Loucy (cell line): ENCODE measurements at regions not wholly inside any gene's neighbourhood (a gene's known extent, or its start where the extent isn't known, plus 50 kb on each side); places are given as distances from the start of the nearest gene placed in this dataset.
"Not testable (repeated sequence)": the region's sequence is repeated elsewhere in the genome, so short reads cannot be mapped to it uniquely, and the experiment has no call there.

ENCODE experiments used
- H2AFZ ChIP-seq: fragments of 200-600 bp; sonication (generic); 2 replicates; pipeline ENCODE4 v1.6.0; 2016; ENCODE audit warnings: antibody characterized with exemption, mild to moderate bottlenecking, low read length, moderate library complexity
- H3F3A ChIP-seq: fragments of 200-600 bp; 2 replicates; pipeline ENCODE4 v1.6.0; 2016; ENCODE audit warnings: antibody characterized with exemption, low read depth, mild to moderate bottlenecking
- H3K27me3 ChIP-seq: fragments of 200-600 bp; sonication (generic); 2 replicates; pipeline ENCODE4 v1.6.1; 2014; ENCODE audit warnings: low read length, mild to moderate bottlenecking; ENCODE audit not compliant: insufficient read depth, poor library complexity, severe bottlenecking
- H3K36me3 ChIP-seq: fragments of 200-600 bp; sonication (generic); 2 replicates; pipeline ENCODE4 v1.6.1; 2016; ENCODE audit warnings: low read length; ENCODE audit not compliant: insufficient read depth
- H3K4me1 ChIP-seq: fragments of 200-600 bp; sonication (generic); 2 replicates; pipeline ENCODE4 v1.5.1; 2014; ENCODE audit warnings: low read length, mild to moderate bottlenecking; ENCODE audit not compliant: insufficient read depth, poor library complexity, severe bottlenecking
- H3K4me2 ChIP-seq: fragments of 200-600 bp; sonication (generic); 2 replicates; pipeline ENCODE4 v1.6.0; 2014; ENCODE audit warnings: antibody characterized with exemption, low read length, low read depth, mild to moderate bottlenecking; ENCODE audit not compliant: poor library complexity, severe bottlenecking
- H3K4me3 ChIP-seq: fragments of 200-600 bp; sonication (generic); 2 replicates; pipeline ENCODE4 v1.5.1; 2014; ENCODE audit warnings: low read length, mild to moderate bottlenecking, mixed read lengths; ENCODE audit not compliant: poor library complexity, severe bottlenecking
- H3K79me2 ChIP-seq: fragments of 200-600 bp; sonication (generic); 2 replicates; pipeline ENCODE4 v1.6.1; 2014; ENCODE audit warnings: low read length; ENCODE audit not compliant: insufficient read depth
- H3K9ac ChIP-seq: fragments of 200-600 bp; sonication (generic); 2 replicates; pipeline ENCODE4 v1.6.0; 2014; ENCODE audit warnings: mild to moderate bottlenecking, low read depth, low read length, moderate library complexity; ENCODE audit not compliant: poor library complexity, severe bottlenecking
- H3K9me2 ChIP-seq: fragments of 200-600 bp; sonication (generic); replicated peaks from 2 replicates; pipeline ENCODE4 v1.6.1; 2016; ENCODE audit warnings: low read depth, low read length, mixed read lengths
- H3K9me3 ChIP-seq: fragments of 200-600 bp; sonication (generic); 2 replicates; pipeline ENCODE4 v1.6.1; 2014; ENCODE audit warnings: mild to moderate bottlenecking, antibody characterized with exemption, low read length, low read depth; ENCODE audit not compliant: insufficient read depth
- H4K20me1 ChIP-seq: fragments of 200-600 bp; sonication (generic); 2 replicates; pipeline ENCODE4 v1.6.0; 2014; ENCODE audit warnings: antibody characterized with exemption, low read length, mild to moderate bottlenecking; ENCODE audit not compliant: insufficient read depth, poor library complexity, severe bottlenecking
- CTCF ChIP-seq: fragments of 200-600 bp; sonication (generic); conservative IDR thresholded peaks from 2 replicates; pipeline ENCODE4 v1.5.1; 2014; ENCODE audit warnings: mild to moderate bottlenecking, antibody characterized with exemption, low read length
- EZH2phosphoT487 ChIP-seq: fragments of 200-600 bp; IDR thresholded peaks from 2 replicates; pipeline ENCODE4 v1.6.1; 2018; ENCODE audit warnings: antibody characterized with exemption, mild to moderate bottlenecking, moderate library complexity, borderline replicate concordance

- TF ChIP-seq CTCF = no peak
- TF ChIP-seq EZH2phosphoT487 = no peak
- Histone ChIP-seq H3K4me2 (no peak overlapping the region), H3F3A (no peaks in the 10 kb centered on the region), H3K36me3 (no peaks in the 10 kb centered on the region), H3K4me1 (peaks cover 34% of the 10 kb centered on the region), H3K27me3 (no peaks in the 10 kb centered on the region), H2AFZ (no peak overlapping the region), H3K9me2 (no peaks in the 10 kb centered on the region), H3K79me2 (no peaks in the 10 kb centered on the region), H4K20me1 (no peaks in the 10 kb centered on the region), H3K9ac (no peak overlapping the region), H3K4me3 (no peak overlapping the region), H3K9me3 (no peaks in the 10 kb centered on the region)
Measured at GRCh38 chr6:81934936-81935335, 182.5 kb upstream of the TENT5A start.

GRCh38 chr6:81933608-81934051, 181.1 kb upstream of the TENT5A start:
- H3K36me3 ChIP-seq = no peaks in the 10 kb centered on the region
- H3K27me3 ChIP-seq = no peaks in the 10 kb centered on the region
- H3K4me3 ChIP-seq = no peak overlapping the region
- H3K9ac ChIP-seq = no peak overlapping the region
- H3K9me3 ChIP-seq = no peaks in the 10 kb centered on the region
- no peaks in the 10 kb centered on the region for H3K79me2 ChIP-seq
- no peak overlapping the region for H3K4me2 ChIP-seq
- H4K20me1 ChIP-seq = no peaks in the 10 kb centered on the region
- no peaks in the 10 kb centered on the region for H3F3A ChIP-seq
- TF ChIP-seq CTCF = no peak
- peaks cover 21% of the 10 kb centered on the region for H3K4me1 ChIP-seq
- no peaks in the 10 kb centered on the region for H3K9me2 ChIP-seq
- H2AFZ ChIP-seq = no peak overlapping the region

- Histone ChIP-seq H3F3A (no peaks in the 10 kb centered on the region), H3K79me2 (no peaks in the 10 kb centered on the region), H2AFZ (no peak overlapping the region), H3K27me3 (no peaks in the 10 kb centered on the region), H4K20me1 (no peaks in the 10 kb centered on the region), H3K4me3 (no peak overlapping the region), H3K9me2 (no peaks in the 10 kb centered on the region), H3K36me3 (no peaks in the 10 kb centered on the region), H3K9me3 (no peaks in the 10 kb centered on the region), H3K4me2 (no peak overlapping the region), H3K4me1 (peaks cover 16% of the 10 kb centered on the region), H3K9ac (no peak overlapping the region)
- TF ChIP-seq EZH2phosphoT487 = no peak
- TF ChIP-seq CTCF = no peak
Measured at GRCh38 chr6:81933089-81933488, 180.6 kb upstream of the TENT5A start.

GRCh38 chr6:81932448-81932847, 180.0 kb upstream of the TENT5A start:
- not testable (repeated sequence) for H3K36me3 ChIP-seq, H3K4me1 ChIP-seq, H3K9me3 ChIP-seq

More at GRCh38 chr6:81932448-81932847, 180.0 kb upstream of the TENT5A start:
- not testable (repeated sequence) for H2AFZ ChIP-seq, H3K9ac ChIP-seq, H3K4me2 ChIP-seq, H3K27me3 ChIP-seq, H3K79me2 ChIP-seq, H4K20me1 ChIP-seq, H3K4me3 ChIP-seq, H3F3A ChIP-seq, H3K9me2 ChIP-seq
